ENCODE measurements at regions not wholly inside any gene's neighbourhood (a gene's known extent, or its start where the extent isn't known, plus 50 kb on each side); places are given as distances from the start of the nearest gene placed in this dataset.

GRCh38 chr2:176612036-176612435 lies 342.8 kb downstream of the MTX2 start:
- DNase-seq (ENCODE audit: low spot score): no peak

DNA sequence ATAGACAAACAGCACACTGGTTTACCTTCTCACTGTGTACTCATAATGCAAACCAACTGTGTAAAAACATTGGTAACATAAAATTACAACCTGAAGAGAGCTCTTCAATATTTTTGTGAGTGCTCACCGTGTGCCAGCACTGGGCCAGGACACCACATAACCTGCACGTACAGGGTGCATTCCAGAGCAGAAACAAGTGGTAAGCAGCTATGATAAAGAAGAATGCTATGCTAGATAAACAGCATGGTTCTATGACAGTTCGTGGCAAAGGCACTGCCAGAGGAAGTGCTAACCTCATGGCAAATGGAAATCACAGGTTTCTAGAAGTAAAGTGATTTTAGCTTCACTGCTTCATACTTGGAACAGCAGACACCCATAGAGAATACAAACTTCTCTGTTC lies 343.5 kb downstream of the MTX2 start:
- DNase-seq (ENCODE audit: low spot score): no peak

- no peak for DNase-seq (ENCODE audit: low spot score)
Measured at GRCh38 chr2:176613323-176613987, 344.2 kb downstream of the MTX2 start.

- no peak for DNase-seq (ENCODE audit: low spot score)
Measured at GRCh38 chr2:176614049-176614448, 344.8 kb downstream of the MTX2 start.

GRCh38 chr2:176614930-176615329 lies 345.7 kb downstream of the MTX2 start:
- DNase-seq (ENCODE audit: low spot score): no peak

- no peak for DNase-seq (ENCODE audit: low spot score)
Measured at GRCh38 chr2:176619504-176619903, 350.3 kb downstream of the MTX2 start.

DNA sequence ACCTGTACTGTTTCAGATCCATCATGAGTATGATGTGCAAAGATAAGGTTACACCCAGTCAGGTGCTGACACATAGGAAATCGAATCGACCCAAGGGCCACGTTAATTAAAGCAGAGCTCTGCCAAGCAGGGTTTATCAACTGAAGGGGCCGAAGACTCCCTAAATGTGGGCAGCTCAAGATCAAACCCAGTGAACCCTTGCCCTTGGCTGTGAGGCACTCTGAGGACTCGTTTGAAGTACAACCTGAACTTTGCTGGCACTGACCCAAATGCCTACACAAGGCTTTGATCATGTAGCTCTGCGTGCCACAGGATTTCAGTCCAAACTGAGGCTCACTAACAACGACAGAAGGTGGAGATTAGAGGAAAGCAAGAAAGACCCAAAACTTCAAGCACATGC lies 352.1 kb downstream of the MTX2 start:
- no peak for DNase-seq (ENCODE audit: low spot score)

DNA sequence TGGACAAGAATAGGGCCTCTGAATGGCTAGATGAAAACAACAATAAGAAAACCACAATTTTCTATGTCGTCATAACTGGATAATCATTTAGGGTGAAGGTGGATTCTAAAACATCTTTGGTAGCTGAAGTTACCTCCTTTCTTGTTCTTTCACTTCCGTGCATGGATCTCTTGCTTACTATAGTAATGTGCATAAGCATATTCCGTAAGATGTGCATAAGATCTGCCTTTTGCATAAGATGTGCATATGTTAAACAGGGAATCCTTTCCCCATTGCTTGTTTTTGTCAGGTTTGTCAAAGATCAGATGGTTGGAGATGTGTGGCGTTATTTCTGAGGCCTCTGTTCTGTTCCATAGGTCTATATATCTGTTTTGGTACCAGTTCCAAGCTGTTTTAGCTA lies 353.6 kb downstream of the MTX2 start:
- no peak for DNase-seq (ENCODE audit: low spot score)

DNA sequence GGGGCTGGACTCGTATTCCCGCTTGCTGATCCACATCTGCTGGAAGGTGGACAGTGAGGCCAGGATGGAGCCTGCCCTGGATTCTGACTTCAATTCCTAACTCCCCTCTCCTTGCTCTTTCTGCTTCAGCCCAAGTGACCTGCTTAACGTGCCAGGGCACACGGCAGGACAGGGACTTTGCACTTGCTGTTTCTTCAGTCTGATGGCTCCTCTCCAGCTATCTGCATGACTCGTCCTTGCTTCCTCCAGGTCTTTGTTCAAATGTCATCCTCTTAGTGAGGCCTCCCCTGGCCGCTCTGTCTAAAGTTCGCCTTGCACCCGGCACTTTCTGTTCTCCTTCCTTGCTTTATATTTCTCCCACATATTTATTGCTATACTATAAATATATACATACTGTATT lies 357.6 kb downstream of the MTX2 start:
- DNase-seq (ENCODE audit: low spot score): no peak

GRCh38 chr2:176628438-176628837 lies 359.2 kb downstream of the MTX2 start:
- no peak for DNase-seq (ENCODE audit: low spot score)

DNA sequence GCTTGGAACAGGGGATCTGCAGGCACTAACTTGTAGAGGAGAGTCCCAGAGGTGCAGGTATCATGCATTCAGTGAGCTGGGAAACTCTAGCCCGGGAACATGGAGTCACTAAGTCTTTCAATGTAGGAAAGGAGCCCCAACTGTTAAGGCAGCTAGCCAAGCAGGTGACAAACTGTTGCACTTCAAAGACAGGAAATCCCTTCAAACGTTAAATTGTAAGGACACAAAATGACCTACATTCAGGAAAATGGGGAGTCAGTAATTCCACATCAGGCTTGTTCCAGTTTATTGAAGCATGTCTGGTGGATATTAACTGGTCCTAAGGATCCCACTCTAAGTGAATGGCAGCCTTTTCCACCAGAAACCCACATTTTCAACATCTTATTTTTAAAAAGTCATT lies 364.5 kb downstream of the MTX2 start:
- DNase-seq (ENCODE audit: low spot score): no peak

GRCh38 chr2:176636401-176636800 lies 367.2 kb downstream of the MTX2 start:
- DNase-seq (ENCODE audit: low spot score): no peak

DNA sequence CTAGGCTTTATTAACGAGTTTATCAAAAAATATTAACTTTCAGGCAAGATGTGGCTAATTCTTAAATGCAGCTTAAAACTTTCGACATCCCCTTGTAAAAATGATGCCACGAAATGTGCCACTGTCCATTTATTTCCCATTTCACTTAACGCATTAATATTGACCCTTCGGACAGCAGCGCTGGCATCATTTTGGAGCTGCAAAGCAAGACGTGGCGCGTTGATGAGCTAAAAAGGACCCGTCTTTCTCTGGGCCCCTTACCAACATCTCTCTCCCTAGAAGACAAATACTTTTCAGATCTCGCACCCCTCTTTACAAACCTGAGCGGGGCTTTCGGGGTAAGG lies 367.9 kb downstream of the MTX2 start:
- DNase-seq (ENCODE audit: low spot score): no peak

DNA sequence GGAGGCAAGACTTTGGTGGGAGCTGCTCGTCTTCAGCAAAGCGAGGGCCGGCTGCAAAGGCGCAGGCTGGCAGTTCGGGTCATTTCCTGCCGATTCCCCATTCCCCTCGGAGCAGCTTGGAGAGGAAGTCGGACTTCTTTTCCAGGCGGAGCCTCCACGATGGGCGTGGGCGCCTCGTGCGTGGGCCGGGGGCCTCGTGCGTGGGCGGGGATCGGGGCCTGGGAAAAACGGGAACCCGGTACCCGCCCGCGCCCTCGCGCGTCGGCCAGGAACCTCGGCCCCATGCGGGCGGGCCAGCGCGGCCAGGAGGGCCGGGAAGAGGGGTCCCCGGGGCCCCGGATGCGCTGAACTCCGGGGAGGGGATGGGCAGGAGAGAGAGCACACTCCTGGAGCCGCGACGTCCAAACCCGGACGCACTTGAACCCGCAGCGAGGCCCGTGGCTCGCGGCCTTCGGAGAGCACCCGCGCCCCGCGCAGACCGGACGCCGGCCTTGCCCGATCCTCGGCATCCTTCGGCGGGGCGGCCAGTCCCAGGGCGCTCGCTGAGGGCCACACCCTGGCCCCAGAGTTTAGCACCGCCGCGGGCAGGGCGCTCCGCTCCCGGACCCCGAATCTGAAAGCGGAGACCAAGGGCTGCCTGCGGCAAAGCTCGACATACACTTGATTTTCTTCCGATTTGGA lies 368.4 kb downstream of the MTX2 start:
- DNase-seq (ENCODE audit: low spot score): no peak

DNA sequence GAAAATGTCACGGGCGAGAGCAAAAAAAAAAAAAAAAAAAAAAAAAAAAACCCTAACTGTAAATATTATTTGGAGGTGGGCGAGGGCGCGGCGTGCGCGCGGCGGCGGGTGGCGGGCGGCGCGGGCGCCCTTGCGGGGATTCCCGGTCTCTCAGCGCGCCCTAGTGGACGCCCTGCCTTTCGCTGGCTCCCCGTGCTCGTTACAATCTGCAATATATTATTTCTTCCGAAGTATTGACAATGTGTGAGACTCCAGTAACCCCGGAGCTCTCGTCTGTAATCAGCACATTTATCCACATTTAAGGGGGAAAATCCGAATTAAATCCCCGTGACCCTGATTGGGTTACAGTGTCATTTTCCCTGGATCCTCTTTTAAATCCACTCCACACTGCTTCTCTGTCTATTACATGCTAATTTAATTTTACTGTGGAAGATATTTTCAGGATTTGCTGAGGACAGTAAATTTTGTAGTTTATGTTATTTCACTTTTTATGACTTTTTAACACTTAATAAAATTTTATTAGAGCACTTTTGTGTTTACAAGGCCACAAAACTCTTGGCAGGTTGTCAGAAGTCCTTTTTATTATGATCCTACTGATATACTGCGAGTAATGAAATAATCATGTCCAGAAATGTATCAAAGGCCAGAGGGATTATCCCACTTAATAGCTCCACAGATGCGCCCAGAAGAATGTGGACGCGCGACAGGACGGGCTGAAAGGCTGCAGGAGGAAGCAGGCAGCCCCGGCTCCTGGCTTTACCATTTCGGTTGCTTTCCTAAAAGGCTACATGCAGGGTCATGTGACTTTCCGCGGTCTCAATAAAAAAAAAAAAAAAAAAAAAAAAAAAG lies 369.1 kb downstream of the MTX2 start:
- DNase-seq (ENCODE audit: low spot score): peak; percentile 46

- DNase-seq (ENCODE audit: low spot score): no peak
Measured at GRCh38 chr2:176639016-176639343, 369.7 kb downstream of the MTX2 start.

- no peak for DNase-seq (ENCODE audit: low spot score)
Measured at GRCh38 chr2:176639671-176640070, 370.4 kb downstream of the MTX2 start.

DNA sequence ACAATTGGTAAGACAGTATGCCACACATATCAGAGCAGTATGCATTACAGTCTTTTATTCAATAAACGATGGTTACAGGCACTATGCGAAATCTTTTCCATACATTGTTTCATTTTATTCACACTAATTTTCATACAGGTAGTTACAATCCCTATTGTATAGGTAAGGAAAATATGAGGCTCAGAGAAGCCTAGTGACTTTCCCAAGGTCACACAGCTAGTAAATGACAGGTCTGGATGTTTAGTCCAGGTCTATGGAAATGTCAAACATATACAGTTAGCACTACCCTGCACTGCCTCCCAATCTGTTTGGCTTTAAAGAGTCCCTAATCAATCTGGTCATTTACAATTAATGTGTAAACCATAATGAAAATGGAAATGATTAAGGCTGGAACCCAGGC lies 372.2 kb downstream of the MTX2 start:
- DNase-seq (ENCODE audit: low spot score): no peak

GRCh38 chr2:176642074-176642473 lies 372.8 kb downstream of the MTX2 start:
- no peak for DNase-seq (ENCODE audit: low spot score)

DNA sequence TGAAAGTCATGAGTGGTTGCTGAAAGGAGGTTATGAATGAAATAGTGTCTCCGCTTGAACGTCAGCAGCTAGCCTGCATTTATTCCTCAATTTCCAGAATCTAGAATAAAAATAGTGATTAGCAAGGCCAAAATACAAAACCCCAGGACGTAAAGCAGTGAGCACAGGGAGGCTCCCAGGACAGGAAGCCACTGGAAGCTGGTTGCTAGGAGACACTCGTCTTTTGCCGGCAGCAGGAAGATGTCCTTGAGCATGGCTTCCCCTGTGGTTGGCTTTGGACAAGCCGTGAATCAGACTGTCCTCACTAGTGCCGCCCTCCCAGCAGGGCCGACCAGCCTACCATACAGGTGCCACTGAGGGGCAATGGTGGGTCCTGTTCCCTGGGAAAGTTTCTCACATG lies 374.4 kb downstream of the MTX2 start:
- no peak for DNase-seq (ENCODE audit: low spot score)

- no peak for DNase-seq (ENCODE audit: low spot score)
Measured at GRCh38 chr2:176645494-176645893, 376.3 kb downstream of the MTX2 start.

DNA sequence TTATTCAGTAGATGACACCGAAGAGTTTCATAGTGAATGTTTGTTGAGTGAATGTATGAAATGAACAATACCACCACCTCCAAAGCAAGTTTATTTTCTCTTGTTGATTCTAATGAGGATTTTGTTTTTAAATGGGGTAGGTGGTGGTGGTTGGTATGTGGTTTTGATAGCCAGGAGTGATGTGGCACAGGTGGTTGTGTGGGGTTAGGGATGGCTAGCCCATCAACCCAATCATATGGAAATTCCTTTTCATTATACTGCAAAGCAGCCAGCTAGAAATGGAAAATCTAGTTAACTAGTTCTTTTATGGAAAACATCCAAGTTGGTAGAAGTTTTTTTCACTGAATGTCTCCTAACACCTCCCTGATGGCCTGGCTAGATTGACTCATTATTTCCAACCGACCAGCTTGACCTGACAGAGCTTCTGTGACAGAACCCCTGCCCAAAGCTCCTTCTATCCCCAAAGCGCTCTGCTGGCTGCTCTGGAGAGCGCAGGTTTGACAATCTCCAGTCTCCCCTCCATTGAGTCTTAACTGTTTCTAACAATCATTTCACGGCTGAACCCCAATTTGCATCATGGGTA lies 376.9 kb downstream of the MTX2 start:
- no peak for DNase-seq (ENCODE audit: low spot score)
